Motor neuron (in vitro differentiated cells): ENCODE measurements at regions not wholly inside any gene's neighbourhood (a gene's known extent, or its start where the extent isn't known, plus 50 kb on each side); places are given as distances from the start of the nearest gene placed in this dataset.

Experiments used
- ATAC-seq, 8 experiments: fragments of 200-7000 bp; cut with Tn5 transposase; replicated peaks in 6 of 8; 2 replicates each; pipeline ENCODE4 v1.8.0; 2021; ENCODE audit warnings: mild to moderate bottlenecking in 8 of 8, moderate library complexity in 8 of 8
- H3K27ac ChIP-seq, 2 donors: fragments of 250-450 bp; sonication (Bioruptor Pico); 2 replicates each; pipeline ENCODE4 v1.9.0; 2021; ENCODE audit warnings: antibody characterized with exemption in 2 of 2, mild to moderate bottlenecking in 2 of 2, moderate library complexity in 1 of 2
- H3K4me1 ChIP-seq, 2 donors: fragments of 250-450 bp; sonication (Bioruptor Pico); replicated peaks in 1 of 2; 2 replicates each; pipeline ENCODE4 v1.6.1; 2021; ENCODE audit warnings: antibody characterized with exemption in 2 of 2, mild to moderate bottlenecking in 2 of 2, moderate library complexity in 1 of 2
- H3K4me3 ChIP-seq, 5 donors: fragments of 250-450 bp; sonication (Bioruptor Pico); 2 replicates each; pipeline ENCODE4 v1.9.0; 2021; ENCODE audit warnings: antibody characterized with exemption in 5 of 5, mild to moderate bottlenecking in 5 of 5, moderate library complexity in 4 of 5
- WGBS, 10 experiments: fragments of 450-650 bp; shearing (Covaris generic); methylation state at CpG; one replicate each; pipeline ENCODE4 v1.0.0; 2022; 5-methylcytosine and 5-hydroxymethylcytosine counted together
- in situ Hi-C, 9 experiments: fragments of 400-800 bp; cut with MboI; loops; one replicate each; pipeline ENCODE4 v1.15.0; 2021; ENCODE audit warnings: low sequenced_read_pairs in 9 of 9, low pct_unique_long_range_greater_than_20kb in 2 of 9; ENCODE audit not compliant: unreplicated experiment in 9 of 9

GRCh38 chr4:28313729-28314713, 1453.4 kb downstream of the STIM2 start:
- no peak overlapping the region for H3K27ac ChIP-seq
- no peaks in the 10 kb centered on the region for H3K4me1 ChIP-seq
- ATAC-seq, result peak in 1 of 8 experiments; percentile 67
- H3K4me3 ChIP-seq, result no peak overlapping the region
- in situ Hi-C loops, result no loop called here
- WGBS, 10 experiments, result 0 to 81% (median 33%) methylated on average over 1 to 2 of the region's 2 CpGs

- 0 to 100% (median 90%) methylated on average over 1 to 2 of the region's 2 CpGs for WGBS, 10 experiments
- no peak for ATAC-seq
- H3K27ac ChIP-seq, result no peak overlapping the region
- no peak overlapping the region for H3K4me3 ChIP-seq
- H3K4me1 ChIP-seq, result no peaks in the 10 kb centered on the region
- in situ Hi-C loops, result no loop called here
Measured at GRCh38 chr4:28317221-28317620, 1456.6 kb downstream of the STIM2 start.

GRCh38 chr4:28334249-28334648, 1473.6 kb downstream of the STIM2 start:
- ATAC-seq, result peak in 4 of 8 experiments; percentile 35 to 52 (median 48)
- Histone ChIP-seq H3K4me1 (peaks cover 3 to 9% of the 10 kb centered on the region in 2 donors), H3K27ac (no peak overlapping the region), H3K4me3 (no peak overlapping the region)
- in situ Hi-C loops, result no loop called here
- WGBS, 10 experiments, result 5 to 70% (median 42%) methylated on average over 1 to 3 of the region's 3 CpGs; no CpG with 5 or more reads in 2 of the 10 experiments

GRCh38 chr4:28341784-28342183, 1481.1 kb downstream of the STIM2 start:
- H3K27ac ChIP-seq, result no peak overlapping the region
- WGBS, 10 experiments, result 0 to 100% (median 68%) methylated on average over 1 to 2 of the region's 2 CpGs; no CpG with 5 or more reads in 2 of the 10 experiments
- in situ Hi-C loops, result no loop called here
- ATAC-seq, result no peak
- no peak overlapping the region for H3K4me3 ChIP-seq
- H3K4me1 ChIP-seq, result peaks cover 0 to 2% of the 10 kb centered on the region in 2 donors

GRCh38 chr4:28350485-28350884, 1489.8 kb downstream of the STIM2 start:
- ATAC-seq, result peak in 4 of 8 experiments; percentile 15 to 54 (median 40)
- in situ Hi-C loops, result no loop called here
- peaks cover 0 to 23% of the 10 kb centered on the region in 2 donors for H3K4me1 ChIP-seq
- H3K4me3 ChIP-seq, result no peak overlapping the region
- no peak overlapping the region for H3K27ac ChIP-seq

GRCh38 chr4:28351102-28351501, 1490.5 kb downstream of the STIM2 start:
- peak in 5 of 8 experiments; percentile 38 to 70 (median 49) for ATAC-seq
- Histone ChIP-seq H3K4me3 (no peak overlapping the region), H3K4me1 (peaks cover 0 to 30% of the 10 kb centered on the region in 2 donors), H3K27ac (no peak overlapping the region)
- 0 to 20% (median 0%) methylated on average over 1 of the region's 1 CpG; no CpG with 5 or more reads in 5 of the 10 experiments for WGBS, 10 experiments
- in situ Hi-C loops, result no loop called here

GRCh38 chr4:28351826-28352225, 1491.2 kb downstream of the STIM2 start:
- WGBS, 10 experiments, result 27 to 100% (median 89%) methylated on average over 1 to 4 of the region's 4 CpGs; no CpG with 5 or more reads in 6 of the 10 experiments
- no peak overlapping the region for H3K4me3 ChIP-seq
- no peak for ATAC-seq
- peaks cover 0 to 32% of the 10 kb centered on the region in 2 donors for H3K4me1 ChIP-seq
- no peak overlapping the region for H3K27ac ChIP-seq
- in situ Hi-C loops, result no loop called here

GRCh38 chr4:28354880-28355656, 1494.4 kb downstream of the STIM2 start:
- ATAC-seq, result peak in 5 of 8 experiments; percentile 58 to 90 (median 83)
- in situ Hi-C loops, result no loop called here
- no peak overlapping the region for H3K4me3 ChIP-seq
- peaks cover 0 to 29% of the 10 kb centered on the region in 2 donors for H3K4me1 ChIP-seq
- WGBS, 10 experiments, result 0 to 40% (median 10%) methylated on average over 1 of the region's 1 CpG; no CpG with 5 or more reads in 2 of the 10 experiments
- H3K27ac ChIP-seq, result no peak overlapping the region

- Histone ChIP-seq H3K4me3 (no peak overlapping the region), H3K4me1 (peaks cover 0 to 21% of the 10 kb centered on the region in 2 donors), H3K27ac (no peak overlapping the region)
- in situ Hi-C loops, result no loop called here
- 5 to 100% (median 72%) methylated on average over 2 to 4 of the region's 4 CpGs; no CpG with 5 or more reads in 1 of the 10 experiments for WGBS, 10 experiments
- ATAC-seq, result no peak
Measured at GRCh38 chr4:28357990-28358389, 1497.3 kb downstream of the STIM2 start.

GRCh38 chr4:28358606-28359005, 1498.0 kb downstream of the STIM2 start:
- no peak overlapping the region for H3K27ac ChIP-seq
- in situ Hi-C loops, result no loop called here
- H3K4me1 ChIP-seq, result peaks cover 0 to 21% of the 10 kb centered on the region in 2 donors
- no peak overlapping the region for H3K4me3 ChIP-seq
- no peak for ATAC-seq
- WGBS, 10 experiments, result 4 to 100% (median 83%) methylated on average over 1 to 2 of the region's 2 CpGs; no CpG with 5 or more reads in 1 of the 10 experiments

- Histone ChIP-seq H3K4me1 (peaks cover 0 to 6% of the 10 kb centered on the region in 2 donors), H3K27ac (no peak overlapping the region), H3K4me3 (no peak overlapping the region)
- ATAC-seq, result no peak
- in situ Hi-C loops, result no loop called here
- 0 to 100% (median 92%) methylated on average over 1 to 2 of the region's 2 CpGs; no CpG with 5 or more reads in 1 of the 10 experiments for WGBS, 10 experiments
Measured at GRCh38 chr4:28360681-28361080, 1500.0 kb downstream of the STIM2 start.

GRCh38 chr4:28362169-28362568, 1501.5 kb downstream of the STIM2 start:
- Histone ChIP-seq H3K4me1 (no peaks in the 10 kb centered on the region), H3K27ac (no peak overlapping the region), H3K4me3 (no peak overlapping the region)
- ATAC-seq, result no peak
- in situ Hi-C loops, result no loop called here
- 0 to 88% (median 62%) methylated on average over 1 to 4 of the region's 4 CpGs; no CpG with 5 or more reads in 1 of the 10 experiments for WGBS, 10 experiments

- WGBS, 10 experiments, result 13 to 100% (median 89%) methylated on average over 1 of the region's 1 CpG; no CpG with 5 or more reads in 2 of the 10 experiments
- in situ Hi-C loops, result no loop called here
- no peak overlapping the region for H3K4me3 ChIP-seq
- ATAC-seq, result no peak
- no peaks in the 10 kb centered on the region for H3K4me1 ChIP-seq
- no peak overlapping the region for H3K27ac ChIP-seq
Measured at GRCh38 chr4:28369499-28369898, 1508.9 kb downstream of the STIM2 start.
